Right cardiac atrium (tissue), 5 donors: ENCODE measurements at regions not wholly inside any gene's neighbourhood (a gene's known extent, or its start where the extent isn't known, plus 50 kb on each side); places are given as distances from the start of the nearest gene placed in this dataset.

Experiments
- ATAC-seq, 2 donors: fragments of 200-7000 bp; cut with Tn5 transposase; one replicate each; pipeline versions ENCODE4 v1.8.0 to v1.9.1; 2020; ENCODE audit warnings: moderate library complexity in 2 of 2, mild to moderate bottlenecking in 1 of 2
- DNase-seq, 3 donors: peaks; one replicate each; pipeline ENCODE4 v3.0.0-alpha.2; 2020
- H3K27ac ChIP-seq: one replicate; pipeline ENCODE4 v1.5.1; 2013; ENCODE audit warnings: mild to moderate bottlenecking, low read length, control low read depth, moderate library complexity
- H3K27me3 ChIP-seq: one replicate; pipeline ENCODE4 v1.6.1; 2013; ENCODE audit not compliant: control insufficient read depth, insufficient read depth
- H3K4me1 ChIP-seq: one replicate; pipeline ENCODE4 v1.6.1; 2013; ENCODE audit warnings: low read length; ENCODE audit not compliant: control insufficient read depth, insufficient read depth
- H3K4me3 ChIP-seq: one replicate; pipeline ENCODE4 v1.5.1; 2013; ENCODE audit warnings: low read length, control low read depth
- H3K9me3 ChIP-seq: one replicate; pipeline ENCODE4 v1.6.1; 2013; ENCODE audit warnings: low read length; ENCODE audit not compliant: control insufficient read depth
- WGBS: extraction: QIAGEN DNeasy Blood & Tissue Kit; methylation state at CpG from one replicate; pipeline ENCODE4 v1.1.7; 2013; 5-methylcytosine and 5-hydroxymethylcytosine counted together
- intact Hi-C, 4 donors: fragments of 100-400 bp; cut with DNase I; formaldehyde crosslinking; loops; one replicate each; pipeline versions ENCODE4 v1.11.0 to v1.14.0; 2022 to 2023
- donor health status: healthy with polysubstance abuse.
- donor health status: DM: no; HTN: yes; CAD: no.
- donor health status: DM: no; HTN: no; CAD: no.
- donor health status: DM: no; HTN: yes; CAD: no; lungs with severe emphysema.
- donor health status: DM: yes; HTN: yes; CAD: no.

GRCh38 chr12:127238107-127238506 lies 1028.9 kb upstream of the TMEM132C start:
- Histone ChIP-seq H3K4me1 (no peaks in the 10 kb centered on the region), H3K27me3 (no peaks in the 10 kb centered on the region), H3K9me3 (no peaks in the 10 kb centered on the region), H3K4me3 (no peak overlapping the region), H3K27ac (no peak overlapping the region)
- intact Hi-C loops: no loop called here
- ATAC-seq (no peak), DNase-seq (no peak)
- WGBS: 90% methylated on average over 4 of the region's 4 CpGs

- Histone ChIP-seq H3K27ac (no peak overlapping the region), H3K27me3 (no peaks in the 10 kb centered on the region), H3K4me3 (no peak overlapping the region), H3K4me1 (no peaks in the 10 kb centered on the region), H3K9me3 (no peaks in the 10 kb centered on the region)
- DNase-seq (no peak), ATAC-seq (no peak)
- WGBS: 75% methylated on average over 6 of the region's 6 CpGs
- intact Hi-C loops: no loop called here
Measured at GRCh38 chr12:127239781-127240180, 1027.2 kb upstream of the TMEM132C start.

GRCh38 chr12:127240249-127240929 lies 1026.6 kb upstream of the TMEM132C start:
- no peaks in the 10 kb centered on the region for H3K9me3 ChIP-seq
- intact Hi-C loops: no loop called here
- H3K27ac ChIP-seq: no peak overlapping the region
- DNase-seq: no peak
- H3K4me1 ChIP-seq: no peaks in the 10 kb centered on the region
- no peak for ATAC-seq
- H3K27me3 ChIP-seq: no peaks in the 10 kb centered on the region
- no peak overlapping the region for H3K4me3 ChIP-seq
- WGBS: 56% methylated on average over 6 of the region's 6 CpGs

- Histone ChIP-seq H3K9me3 (no peaks in the 10 kb centered on the region), H3K27ac (no peak overlapping the region), H3K4me3 (no peak overlapping the region), H3K4me1 (no peaks in the 10 kb centered on the region), H3K27me3 (no peaks in the 10 kb centered on the region)
- no peak for DNase-seq
- WGBS: 55% methylated on average over 8 of the region's 8 CpGs
- ATAC-seq: no peak
- intact Hi-C loops: no loop called here
Measured at GRCh38 chr12:127241072-127241817, 1025.7 kb upstream of the TMEM132C start.

GRCh38 chr12:127245009-127245408 lies 1022.0 kb upstream of the TMEM132C start:
- Histone ChIP-seq H3K4me1 (no peaks in the 10 kb centered on the region), H3K27ac (no peak overlapping the region), H3K9me3 (no peaks in the 10 kb centered on the region), H3K4me3 (no peak overlapping the region), H3K27me3 (no peaks in the 10 kb centered on the region)
- ATAC-seq: no peak
- 80% methylated on average over 1 of the region's 1 CpG for WGBS
- intact Hi-C loops: no loop called here
- DNase-seq: no peak

GRCh38 chr12:127245437-127245836 lies 1021.5 kb upstream of the TMEM132C start:
- no peak overlapping the region for H3K27ac ChIP-seq
- no peaks in the 10 kb centered on the region for H3K4me1 ChIP-seq
- H3K27me3 ChIP-seq: no peaks in the 10 kb centered on the region
- DNase-seq (no peak), ATAC-seq (no peak)
- 52% methylated on average over 2 of the region's 2 CpGs for WGBS
- no peaks in the 10 kb centered on the region for H3K9me3 ChIP-seq
- intact Hi-C loops: no loop called here
- H3K4me3 ChIP-seq: no peak overlapping the region

- WGBS: 61% methylated on average over 4 of the region's 4 CpGs
- no peak for ATAC-seq
- H3K9me3 ChIP-seq: no peaks in the 10 kb centered on the region
- H3K4me3 ChIP-seq: no peak overlapping the region
- H3K27ac ChIP-seq: no peak overlapping the region
- H3K27me3 ChIP-seq: no peaks in the 10 kb centered on the region
- intact Hi-C loops: no loop called here
- DNase-seq: no peak
- H3K4me1 ChIP-seq: no peaks in the 10 kb centered on the region
Measured at GRCh38 chr12:127247937-127248336, 1019.0 kb upstream of the TMEM132C start.

GRCh38 chr12:127249428-127249827 lies 1017.5 kb upstream of the TMEM132C start:
- H3K27ac ChIP-seq: no peak overlapping the region
- H3K27me3 ChIP-seq: no peaks in the 10 kb centered on the region
- no peak overlapping the region for H3K4me3 ChIP-seq
- DNase-seq (no peak), ATAC-seq (no peak)
- H3K9me3 ChIP-seq: no peaks in the 10 kb centered on the region
- intact Hi-C loops: no loop called here
- H3K4me1 ChIP-seq: no peaks in the 10 kb centered on the region
- WGBS: 65% methylated on average over 1 of the region's 1 CpG

- DNase-seq: no peak
- no peaks in the 10 kb centered on the region for H3K27me3 ChIP-seq
- no peaks in the 10 kb centered on the region for H3K4me1 ChIP-seq
- intact Hi-C loops: no loop called here
- WGBS: 69% methylated on average over 7 of the region's 7 CpGs
- no peak for ATAC-seq
- no peak overlapping the region for H3K27ac ChIP-seq
- H3K4me3 ChIP-seq: no peak overlapping the region
- H3K9me3 ChIP-seq: no peaks in the 10 kb centered on the region
Measured at GRCh38 chr12:127253797-127254327, 1013.1 kb upstream of the TMEM132C start.

- no peaks in the 10 kb centered on the region for H3K9me3 ChIP-seq
- H3K27ac ChIP-seq: no peak overlapping the region
- H3K4me3 ChIP-seq: no peak overlapping the region
- no peaks in the 10 kb centered on the region for H3K4me1 ChIP-seq
- DNase-seq (no peak), ATAC-seq (no peak)
- intact Hi-C loops: no loop called here
- H3K27me3 ChIP-seq: no peaks in the 10 kb centered on the region
- 72% methylated on average over 5 of the region's 5 CpGs for WGBS
Measured at GRCh38 chr12:127254420-127254955, 1012.5 kb upstream of the TMEM132C start.

- intact Hi-C loops: no loop called here
- H3K4me3 ChIP-seq: no peak overlapping the region
- DNase-seq: no peak
- no peak for ATAC-seq
- no peaks in the 10 kb centered on the region for H3K9me3 ChIP-seq
- no peaks in the 10 kb centered on the region for H3K4me1 ChIP-seq
- no peak overlapping the region for H3K27ac ChIP-seq
- WGBS: 59% methylated on average over 5 of the region's 5 CpGs
- H3K27me3 ChIP-seq: no peaks in the 10 kb centered on the region
Measured at GRCh38 chr12:127257366-127257935, 1009.5 kb upstream of the TMEM132C start.
